ENCODE measurements at regions not wholly inside any gene's neighbourhood (a gene's known extent, or its start where the extent isn't known, plus 50 kb on each side); places are given as distances from the start of the nearest gene placed in this dataset.
A peak's percentile ranks its signal among the peaks of the same experiment; 100 is the strongest.
"Not testable (repeated sequence)": the region's sequence is repeated elsewhere in the genome, so short reads cannot be mapped to it uniquely, and the experiment has no call there.

DNA sequence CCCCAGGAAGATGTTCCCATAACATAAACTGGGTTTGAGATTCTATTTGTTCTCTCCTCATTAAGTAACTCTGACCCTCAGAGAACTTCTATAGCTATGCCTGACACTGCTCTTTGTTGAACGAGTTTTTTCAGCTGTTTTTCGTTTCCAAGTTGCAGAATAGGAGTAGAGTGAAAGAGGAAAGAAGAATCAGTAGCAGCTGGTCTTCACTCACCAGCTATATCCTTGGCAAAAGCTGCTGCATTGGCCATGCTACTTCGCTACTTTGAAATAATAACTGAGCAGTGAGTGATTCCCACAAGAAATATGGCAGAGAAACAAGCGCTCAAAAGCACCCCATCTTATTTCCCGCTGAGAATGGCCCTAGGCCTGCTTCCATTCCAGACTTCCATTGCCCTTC lies 329.0 kb downstream of the ISL1 start:
- no peaks in the 10 kb centered on the region for H3K36me3 ChIP-seq
- no peak overlapping the region for H3K4me2 ChIP-seq
- H3K4me1 ChIP-seq: no peaks in the 10 kb centered on the region
- H3K27me3 ChIP-seq: no peaks in the 10 kb centered on the region
- H3K27ac ChIP-seq: no peak overlapping the region
- no peaks in the 10 kb centered on the region for H4K20me1 ChIP-seq
- H3K9ac ChIP-seq: no peak overlapping the region
- no peak for TF ChIP-seq Cebpa-rat (IDR thresholded peaks at IDR 0.05)
- peaks cover 0 to 5% (median 0%) of the 10 kb centered on the region in 11 experiments; a peak in 3 of 22 replicates for H3K9me3 ChIP-seq (replicated peaks in 1 of 11)
- no peak overlapping the region for H3K4me3 ChIP-seq

DNA sequence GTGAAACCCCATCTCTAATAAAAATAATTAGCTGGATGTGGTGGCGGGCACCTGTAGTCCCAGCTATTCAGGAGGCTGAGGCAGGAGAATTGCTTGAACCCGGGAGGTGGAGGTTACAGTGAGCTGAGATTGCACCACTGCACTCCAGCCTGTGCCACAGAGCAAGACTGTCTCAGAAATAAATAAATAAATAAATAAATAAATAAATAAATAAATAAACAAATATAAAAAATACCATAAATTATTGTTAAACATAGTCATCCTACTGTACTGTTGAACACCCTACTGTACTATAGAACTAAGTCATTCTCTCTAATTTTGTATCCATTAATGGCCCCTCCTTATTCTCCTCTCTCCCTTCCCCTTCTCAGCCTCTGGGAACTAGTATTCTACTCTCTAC lies 332.2 kb downstream of the ISL1 start:
- H3K4me3 ChIP-seq; H3K9me3 ChIP-seq (replicated peaks in 1 of 11); H3K36me3 ChIP-seq; H3K4me1 ChIP-seq; H3K4me2 ChIP-seq; H4K20me1 ChIP-seq; H3K9ac ChIP-seq; H3K27me3 ChIP-seq; H3K27ac ChIP-seq: not testable (repeated sequence)

DNA sequence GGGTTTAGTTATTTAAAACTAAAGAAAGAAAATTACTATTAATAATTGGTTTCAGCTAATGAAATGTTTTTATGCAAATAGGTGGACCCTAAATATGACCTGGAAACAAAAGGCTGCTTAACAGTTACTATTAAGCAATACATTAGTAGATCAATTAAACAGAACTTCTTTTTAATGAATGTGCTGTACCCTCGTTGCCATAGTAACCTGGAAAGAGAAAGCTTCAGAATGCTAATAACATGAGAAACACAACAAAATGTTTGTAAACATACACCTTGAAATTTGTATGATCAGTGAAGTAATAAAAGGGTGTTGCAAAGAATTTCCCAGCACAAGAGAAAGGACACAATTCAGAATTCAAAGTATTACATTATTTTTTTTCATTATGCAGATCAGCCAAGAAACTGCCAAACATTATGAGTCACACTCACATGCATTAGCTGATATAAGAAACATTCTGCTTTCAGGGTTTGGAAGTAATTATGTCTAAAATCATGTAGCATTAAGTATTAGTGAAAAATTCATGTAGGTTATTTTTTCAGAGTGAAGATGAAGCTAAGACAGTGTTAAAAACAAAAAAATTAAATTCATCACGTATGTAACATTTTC lies 348.3 kb downstream of the ISL1 start:
- Histone ChIP-seq H3K36me3 (no peaks in the 10 kb centered on the region), H4K20me1 (no peaks in the 10 kb centered on the region), H3K4me3 (no peak overlapping the region), H3K27me3 (no peaks in the 10 kb centered on the region), H3K9ac (no peak overlapping the region), H3K27ac (no peak overlapping the region), H3K9me3 (replicated peaks in 1 of 11) (no peaks in the 10 kb centered on the region), H3K4me2 (no peak overlapping the region), H3K4me1 (no peaks in the 10 kb centered on the region)
- TF ChIP-seq Cebpa-rat (IDR thresholded peaks at IDR 0.05): no peak

DNA sequence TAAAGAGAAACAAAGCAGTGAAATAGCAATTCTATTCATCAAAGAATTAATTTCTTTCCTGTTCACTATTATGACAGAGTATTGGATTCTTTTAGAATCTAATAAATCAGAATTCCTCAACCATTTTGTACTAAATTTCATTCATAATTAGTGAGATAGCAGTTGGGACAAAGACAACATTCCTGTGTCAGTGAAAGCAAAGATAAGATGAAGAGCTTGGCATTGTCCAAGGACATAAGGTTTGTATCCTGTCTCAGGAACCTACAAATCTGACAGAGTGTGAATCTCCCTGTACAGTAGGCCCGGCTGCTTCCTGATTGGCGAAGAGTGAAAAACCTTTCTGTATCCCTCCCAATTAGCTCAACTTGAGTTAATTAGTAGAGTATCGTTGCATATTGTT lies 349.1 kb downstream of the ISL1 start:
- Histone ChIP-seq H3K9ac (no peak overlapping the region), H3K27ac (no peak overlapping the region), H3K4me2 (no peak overlapping the region), H3K27me3 (no peaks in the 10 kb centered on the region), H3K36me3 (no peaks in the 10 kb centered on the region), H3K9me3 (replicated peaks in 1 of 11) (peaks cover 0 to 3% (median 0%) of the 10 kb centered on the region in 11 experiments; a peak in 2 of 22 replicates), H3K4me1 (no peaks in the 10 kb centered on the region), H3K4me3 (no peak overlapping the region), H4K20me1 (no peaks in the 10 kb centered on the region)
- no peak for TF ChIP-seq Cebpa-rat (IDR thresholded peaks at IDR 0.05)

DNA sequence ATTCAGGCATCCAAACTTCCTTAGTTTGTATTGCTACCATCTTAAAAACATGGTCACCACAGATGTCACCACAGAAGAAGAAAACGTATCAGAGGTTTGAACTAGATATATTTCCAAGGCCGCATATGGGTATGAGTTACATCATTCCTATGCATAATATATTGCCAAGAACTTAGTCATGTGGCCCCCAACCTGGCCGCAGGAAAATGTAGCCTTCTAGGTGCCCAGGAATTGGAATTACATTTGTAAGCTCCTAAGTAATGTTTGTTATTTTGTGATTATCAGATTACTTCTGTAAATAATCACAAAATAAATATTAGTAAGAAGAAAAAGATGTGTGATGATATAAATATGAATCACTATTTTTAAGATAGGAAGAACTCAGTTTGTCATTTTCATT lies 351.4 kb downstream of the ISL1 start:
- Histone ChIP-seq H3K4me1 (no peaks in the 10 kb centered on the region), H3K4me3 (no peak overlapping the region), H3K9ac (no peak overlapping the region), H3K27me3 (no peaks in the 10 kb centered on the region), H3K9me3 (replicated peaks in 1 of 11) (peaks cover 0 to 7% (median 0%) of the 10 kb centered on the region in 11 experiments; a peak in 2 of 22 replicates), H4K20me1 (no peaks in the 10 kb centered on the region), H3K4me2 (no peak overlapping the region), H3K36me3 (no peaks in the 10 kb centered on the region), H3K27ac (no peak overlapping the region)
- no peak for TF ChIP-seq Cebpa-rat (IDR thresholded peaks at IDR 0.05)

DNA sequence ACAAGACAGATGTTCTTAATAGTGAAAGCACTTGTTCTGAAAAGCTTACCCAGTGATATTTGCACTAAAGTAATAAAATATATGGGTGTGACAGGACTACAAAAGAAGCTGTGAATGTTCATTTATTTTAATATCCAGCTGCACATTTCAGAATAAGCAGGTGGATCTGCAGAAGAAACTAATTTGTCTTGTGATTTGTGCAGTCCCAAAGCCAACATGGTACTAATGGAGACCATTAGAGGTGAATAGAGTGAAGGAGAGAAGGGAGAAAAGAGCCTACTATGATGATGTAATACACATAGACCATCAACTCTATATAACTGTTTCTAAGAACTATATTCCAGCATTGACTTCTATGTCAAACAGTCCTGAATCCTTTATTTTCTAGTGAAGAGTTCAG lies 362.8 kb downstream of the ISL1 start:
- peaks cover 0 to 12% (median 4%) of the 10 kb centered on the region in 10 experiments; a peak in 8 of 20 replicates for H3K4me1 ChIP-seq
- no peak overlapping the region for H3K27ac ChIP-seq
- peaks cover 0 to 14% (median 5%) of the 10 kb centered on the region in 11 experiments; a peak in 11 of 22 replicates for H3K9me3 ChIP-seq (replicated peaks in 1 of 11)
- H3K4me3 ChIP-seq: no peak overlapping the region
- no peak overlapping the region for H3K9ac ChIP-seq
- H3K4me2 ChIP-seq: peak overlapping the region in 1 of 11 experiments; percentile 37; a peak in 1 of 22 replicates
- H4K20me1 ChIP-seq: no peaks in the 10 kb centered on the region
- TF ChIP-seq Cebpa-rat (IDR thresholded peaks at IDR 0.05): no peak
- H3K27me3 ChIP-seq: no peaks in the 10 kb centered on the region
- H3K36me3 ChIP-seq: no peaks in the 10 kb centered on the region

DNA sequence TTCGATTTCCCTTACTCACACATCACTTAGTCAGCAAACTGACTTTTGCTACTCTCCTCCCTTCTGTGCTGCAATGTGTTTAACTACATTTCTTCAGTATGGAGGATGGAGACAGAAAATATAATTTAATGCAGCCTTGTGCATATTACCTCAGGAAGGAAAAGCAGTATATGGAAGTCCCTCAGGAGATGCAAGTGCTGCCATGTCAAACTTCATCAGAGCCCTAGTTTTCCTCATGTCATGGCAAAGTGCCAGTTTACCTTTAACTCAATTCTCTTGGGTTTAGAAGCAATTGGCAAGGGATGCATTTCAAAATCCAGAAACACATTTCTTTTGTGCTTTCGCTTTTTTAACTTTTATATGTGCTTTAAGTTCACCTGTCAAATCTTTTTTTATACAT lies 365.4 kb downstream of the ISL1 start:
- Histone ChIP-seq H3K36me3 (no peaks in the 10 kb centered on the region), H3K27me3 (no peaks in the 10 kb centered on the region), H4K20me1 (no peaks in the 10 kb centered on the region), H3K4me3 (no peak overlapping the region), H3K4me2 (0 out of 22 replicates have a peak overlapping the region, but pooled peaks of 1 of the 11 experiments have one; percentile 3), H3K9ac (no peak overlapping the region), H3K9me3 (replicated peaks in 1 of 11) (peaks cover 0 to 3% (median 2%) of the 10 kb centered on the region in 11 experiments; a peak in 10 of 22 replicates), H3K4me1 (peaks cover 0 to 12% (median 4%) of the 10 kb centered on the region in 10 experiments; a peak in 8 of 20 replicates), H3K27ac (no peak overlapping the region)
- TF ChIP-seq Cebpa-rat (IDR thresholded peaks at IDR 0.05): no peak
